ENCODE measurements at regions not wholly inside any gene's neighbourhood (a gene's known extent, or its start where the extent isn't known, plus 50 kb on each side); places are given as distances from the start of the nearest gene placed in this dataset.
"Not testable (repeated sequence)": the region's sequence is repeated elsewhere in the genome, so short reads cannot be mapped to it uniquely, and the experiment has no call there.

DNA sequence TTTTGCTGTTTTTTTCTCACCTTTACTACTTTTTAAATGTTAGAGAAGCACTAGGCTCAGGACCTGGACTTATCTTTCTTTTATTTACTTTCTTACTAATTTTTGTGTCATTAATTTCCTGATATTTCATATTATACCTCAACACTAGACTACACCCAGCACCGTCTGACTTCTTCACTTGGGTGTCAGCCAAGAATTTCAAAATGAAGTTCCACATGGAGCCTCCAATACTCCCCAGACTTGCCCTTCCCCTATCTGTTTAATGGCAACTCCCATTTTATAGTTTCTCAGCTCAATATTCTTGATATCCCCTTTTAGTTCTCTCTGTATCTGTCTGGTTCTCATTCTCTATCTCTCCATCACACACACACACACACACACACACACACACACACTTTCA, 139.3 kb downstream of the USP22 start:
- H3K9me3 ChIP-seq (ENCODE audit: control insufficient read depth, insufficient read depth, low read depth, low read length); H3K4me3 ChIP-seq (ENCODE audit: low read depth, low read length); H3K27ac ChIP-seq (ENCODE audit: extremely low read depth, low read depth, low read length); POLR2A ChIA-PET; H3K36me3 ChIP-seq (ENCODE audit: control insufficient read depth in 2 of 2, insufficient read depth in 1 of 2, low read length in 2 of 2); H3K4me1 ChIP-seq (ENCODE audit: control insufficient read depth, insufficient read depth, low read length): not testable (repeated sequence)
- TF ChIP-seq, protein P1, sequence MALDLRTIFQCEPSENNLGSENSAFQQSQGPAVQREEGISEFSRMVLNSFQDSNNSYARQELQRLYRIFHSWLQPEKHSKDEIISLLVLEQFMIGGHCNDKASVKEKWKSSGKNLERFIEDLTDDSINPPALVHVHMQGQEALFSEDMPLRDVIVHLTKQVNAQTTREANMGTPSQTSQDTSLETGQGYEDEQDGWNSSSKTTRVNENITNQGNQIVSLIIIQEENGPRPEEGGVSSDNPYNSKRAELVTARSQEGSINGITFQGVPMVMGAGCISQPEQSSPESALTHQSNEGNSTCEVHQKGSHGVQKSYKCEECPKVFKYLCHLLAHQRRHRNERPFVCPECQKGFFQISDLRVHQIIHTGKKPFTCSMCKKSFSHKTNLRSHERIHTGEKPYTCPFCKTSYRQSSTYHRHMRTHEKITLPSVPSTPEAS (tag by site-specific recombination; IDR thresholded peaks at IDR 0.05) = 0 out of 2 replicates have a peak, but pooled peaks have one; percentile 15
- CTCF ChIA-PET = interaction anchor here (0.6 kb wide), 2 partner anchors 288 to 599 kb away, joined by 3 read pairs; no protein-coding TSS in a partner anchor

DNA sequence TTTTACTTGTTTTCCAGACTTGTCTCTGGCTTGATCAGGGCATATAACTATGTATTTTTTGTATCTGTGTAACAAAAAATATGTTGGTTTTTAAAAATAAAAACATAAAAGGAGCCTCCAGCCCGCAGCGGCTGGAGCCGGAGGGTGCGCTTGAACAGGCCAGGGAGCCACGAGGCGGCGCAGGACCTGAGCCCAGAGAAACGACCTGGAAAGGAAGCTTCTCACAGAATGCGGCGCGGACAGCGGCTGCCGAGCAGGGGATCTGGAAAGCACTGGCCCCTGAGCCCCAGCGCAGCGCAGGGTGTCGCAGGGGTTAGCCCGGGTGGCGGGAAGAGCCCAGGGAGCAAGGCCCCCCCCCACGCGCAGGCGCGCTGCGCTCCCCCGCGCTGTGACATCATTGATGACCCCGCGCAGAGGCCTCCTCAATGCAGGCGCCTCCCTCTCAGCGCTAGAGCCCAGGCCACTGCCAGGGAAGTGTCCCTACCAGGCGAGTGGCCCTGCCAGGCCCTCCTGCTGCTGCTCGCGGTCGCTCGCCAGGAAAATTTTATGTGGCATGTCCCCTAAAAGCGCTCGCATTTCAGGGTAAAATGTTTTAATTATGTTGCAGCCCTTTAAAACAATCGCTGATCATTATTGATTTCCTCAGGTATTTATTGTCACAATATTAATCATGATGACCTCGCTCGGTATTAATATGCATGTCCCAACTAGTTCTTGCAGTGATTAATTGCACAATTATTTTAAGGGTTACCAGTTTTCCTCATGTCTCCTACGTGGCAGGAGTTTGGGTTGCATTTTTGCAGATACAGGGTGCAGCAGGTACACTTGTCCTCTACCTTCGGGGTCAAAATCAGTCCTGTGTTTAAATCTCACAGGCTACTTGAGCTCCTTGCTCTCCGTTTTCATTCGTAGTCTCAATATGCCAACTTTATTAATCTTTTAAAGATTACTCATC, 134.2 kb downstream of the USP22 start:
- H3K4me1 ChIP-seq (ENCODE audit: control insufficient read depth, insufficient read depth, low read length) = 0 out of 2 replicates have a peak, but pooled peaks cover 2% of the 10 kb centered on the region
- ChIA-PET POLR2A (interaction anchor here (0.6 to 1.3 kb wide), 2 partner anchors 11 to 29 kb away, joined by 3 read pairs; no protein-coding TSS in a partner anchor), CTCF (interaction anchor here (0.6 to 1.1 kb wide), 3 partner anchors 8 to 98 kb away, joined by 3 to 4 read pairs (median 3); no protein-coding TSS in a partner anchor)
- peak overlapping the region; percentile 32 for H3K4me3 ChIP-seq (ENCODE audit: low read depth, low read length)
- H3K9me3 ChIP-seq (ENCODE audit: control insufficient read depth, insufficient read depth, low read depth, low read length) = no peaks in the 10 kb centered on the region
- H3K27ac ChIP-seq (ENCODE audit: extremely low read depth, low read depth, low read length) = peak overlapping the region; percentile 67
- H3K36me3 ChIP-seq (ENCODE audit: control insufficient read depth in 2 of 2, insufficient read depth in 1 of 2, low read length in 2 of 2) = no peaks in the 10 kb centered on the region
- TF ChIP-seq SP2 (tag by site-specific recombination; IDR thresholded peaks at IDR 0.05) = peak; percentile 24; the same call in 1 of the 2 replicates
- no peak for TF ChIP-seq OSR2 (tag by site-specific recombination; IDR thresholded peaks at IDR 0.05)
- peak; percentile 88 for TF ChIP-seq ZIC2 (tag by site-specific recombination; IDR thresholded peaks at IDR 0.05)
- no peak for TF ChIP-seq ZNF621 (tag by site-specific recombination; IDR thresholded peaks at IDR 0.05)
- TF ChIP-seq, protein P2, sequence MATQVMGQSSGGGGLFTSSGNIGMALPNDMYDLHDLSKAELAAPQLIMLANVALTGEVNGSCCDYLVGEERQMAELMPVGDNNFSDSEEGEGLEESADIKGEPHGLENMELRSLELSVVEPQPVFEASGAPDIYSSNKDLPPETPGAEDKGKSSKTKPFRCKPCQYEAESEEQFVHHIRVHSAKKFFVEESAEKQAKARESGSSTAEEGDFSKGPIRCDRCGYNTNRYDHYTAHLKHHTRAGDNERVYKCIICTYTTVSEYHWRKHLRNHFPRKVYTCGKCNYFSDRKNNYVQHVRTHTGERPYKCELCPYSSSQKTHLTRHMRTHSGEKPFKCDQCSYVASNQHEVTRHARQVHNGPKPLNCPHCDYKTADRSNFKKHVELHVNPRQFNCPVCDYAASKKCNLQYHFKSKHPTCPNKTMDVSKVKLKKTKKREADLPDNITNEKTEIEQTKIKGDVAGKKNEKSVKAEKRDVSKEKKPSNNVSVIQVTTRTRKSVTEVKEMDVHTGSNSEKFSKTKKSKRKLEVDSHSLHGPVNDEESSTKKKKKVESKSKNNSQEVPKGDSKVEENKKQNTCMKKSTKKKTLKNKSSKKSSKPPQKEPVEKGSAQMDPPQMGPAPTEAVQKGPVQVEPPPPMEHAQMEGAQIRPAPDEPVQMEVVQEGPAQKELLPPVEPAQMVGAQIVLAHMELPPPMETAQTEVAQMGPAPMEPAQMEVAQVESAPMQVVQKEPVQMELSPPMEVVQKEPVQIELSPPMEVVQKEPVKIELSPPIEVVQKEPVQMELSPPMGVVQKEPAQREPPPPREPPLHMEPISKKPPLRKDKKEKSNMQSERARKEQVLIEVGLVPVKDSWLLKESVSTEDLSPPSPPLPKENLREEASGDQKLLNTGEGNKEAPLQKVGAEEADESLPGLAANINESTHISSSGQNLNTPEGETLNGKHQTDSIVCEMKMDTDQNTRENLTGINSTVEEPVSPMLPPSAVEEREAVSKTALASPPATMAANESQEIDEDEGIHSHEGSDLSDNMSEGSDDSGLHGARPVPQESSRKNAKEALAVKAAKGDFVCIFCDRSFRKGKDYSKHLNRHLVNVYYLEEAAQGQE (tag by site-specific recombination; IDR thresholded peaks at IDR 0.05) = peak; percentile 78
- no peak for TF ChIP-seq ZNF48 (tag by site-specific recombination; IDR thresholded peaks at IDR 0.05)
- TF ChIP-seq BCL11B (tag by site-specific recombination; IDR thresholded peaks at IDR 0.05; ENCODE audit: low read depth) = no peak
- TF ChIP-seq, protein P3, sequence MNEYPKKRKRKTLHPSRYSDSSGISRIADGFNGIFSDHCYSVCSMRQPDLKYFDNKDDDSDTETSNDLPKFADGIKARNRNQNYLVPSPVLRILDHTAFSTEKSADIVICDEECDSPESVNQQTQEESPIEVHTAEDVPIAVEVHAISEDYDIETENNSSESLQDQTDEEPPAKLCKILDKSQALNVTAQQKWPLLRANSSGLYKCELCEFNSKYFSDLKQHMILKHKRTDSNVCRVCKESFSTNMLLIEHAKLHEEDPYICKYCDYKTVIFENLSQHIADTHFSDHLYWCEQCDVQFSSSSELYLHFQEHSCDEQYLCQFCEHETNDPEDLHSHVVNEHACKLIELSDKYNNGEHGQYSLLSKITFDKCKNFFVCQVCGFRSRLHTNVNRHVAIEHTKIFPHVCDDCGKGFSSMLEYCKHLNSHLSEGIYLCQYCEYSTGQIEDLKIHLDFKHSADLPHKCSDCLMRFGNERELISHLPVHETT (tag by site-specific recombination; IDR thresholded peaks at IDR 0.05) = no peak
- peak; percentile 98 for TF ChIP-seq ZXDB (tag by site-specific recombination; IDR thresholded peaks at IDR 0.05)
- no peak for TF ChIP-seq ZSCAN16 (tag by site-specific recombination; IDR thresholded peaks at IDR 0.05)
- no peak for TF ChIP-seq ZNF768 (tag by site-specific recombination; IDR thresholded peaks at IDR 0.05)
- TF ChIP-seq WT1 (tag by site-specific recombination; IDR thresholded peaks at IDR 0.05) = no peak
- peak; percentile 90 for TF ChIP-seq ZNF629 (tag by site-specific recombination; IDR thresholded peaks at IDR 0.05)
- 0 out of 2 replicates have a peak, but pooled peaks have one; percentile 4 for TF ChIP-seq EGR2 (tag by site-specific recombination; IDR thresholded peaks at IDR 0.05; ENCODE audit: low read depth)
- no peak for TF ChIP-seq ZNF324 (tag by site-specific recombination; IDR thresholded peaks at IDR 0.05)
- peak; percentile 86; the same call in 1 of the 2 replicates for TF ChIP-seq MZF1 (tag by site-specific recombination; IDR thresholded peaks at IDR 0.05; ENCODE audit: borderline replicate concordance)
- TF ChIP-seq, protein P4, sequence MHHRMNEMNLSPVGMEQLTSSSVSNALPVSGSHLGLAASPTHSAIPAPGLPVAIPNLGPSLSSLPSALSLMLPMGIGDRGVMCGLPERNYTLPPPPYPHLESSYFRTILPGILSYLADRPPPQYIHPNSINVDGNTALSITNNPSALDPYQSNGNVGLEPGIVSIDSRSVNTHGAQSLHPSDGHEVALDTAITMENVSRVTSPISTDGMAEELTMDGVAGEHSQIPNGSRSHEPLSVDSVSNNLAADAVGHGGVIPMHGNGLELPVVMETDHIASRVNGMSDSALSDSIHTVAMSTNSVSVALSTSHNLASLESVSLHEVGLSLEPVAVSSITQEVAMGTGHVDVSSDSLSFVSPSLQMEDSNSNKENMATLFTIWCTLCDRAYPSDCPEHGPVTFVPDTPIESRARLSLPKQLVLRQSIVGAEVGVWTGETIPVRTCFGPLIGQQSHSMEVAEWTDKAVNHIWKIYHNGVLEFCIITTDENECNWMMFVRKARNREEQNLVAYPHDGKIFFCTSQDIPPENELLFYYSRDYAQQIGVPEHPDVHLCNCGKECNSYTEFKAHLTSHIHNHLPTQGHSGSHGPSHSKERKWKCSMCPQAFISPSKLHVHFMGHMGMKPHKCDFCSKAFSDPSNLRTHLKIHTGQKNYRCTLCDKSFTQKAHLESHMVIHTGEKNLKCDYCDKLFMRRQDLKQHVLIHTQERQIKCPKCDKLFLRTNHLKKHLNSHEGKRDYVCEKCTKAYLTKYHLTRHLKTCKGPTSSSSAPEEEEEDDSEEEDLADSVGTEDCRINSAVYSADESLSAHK (tag by site-specific recombination; IDR thresholded peaks at IDR 0.05) = no peak
- TF ChIP-seq ZNF174 (tag by site-specific recombination; IDR thresholded peaks at IDR 0.05) = no peak
- TF ChIP-seq, protein P5, sequence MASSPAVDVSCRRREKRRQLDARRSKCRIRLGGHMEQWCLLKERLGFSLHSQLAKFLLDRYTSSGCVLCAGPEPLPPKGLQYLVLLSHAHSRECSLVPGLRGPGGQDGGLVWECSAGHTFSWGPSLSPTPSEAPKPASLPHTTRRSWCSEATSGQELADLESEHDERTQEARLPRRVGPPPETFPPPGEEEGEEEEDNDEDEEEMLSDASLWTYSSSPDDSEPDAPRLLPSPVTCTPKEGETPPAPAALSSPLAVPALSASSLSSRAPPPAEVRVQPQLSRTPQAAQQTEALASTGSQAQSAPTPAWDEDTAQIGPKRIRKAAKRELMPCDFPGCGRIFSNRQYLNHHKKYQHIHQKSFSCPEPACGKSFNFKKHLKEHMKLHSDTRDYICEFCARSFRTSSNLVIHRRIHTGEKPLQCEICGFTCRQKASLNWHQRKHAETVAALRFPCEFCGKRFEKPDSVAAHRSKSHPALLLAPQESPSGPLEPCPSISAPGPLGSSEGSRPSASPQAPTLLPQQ (tag by site-specific recombination; IDR thresholded peaks at IDR 0.05) = peak; percentile 53; the same call in 1 of the 2 replicates
- TF ChIP-seq BCL11A (tag by site-specific recombination; IDR thresholded peaks at IDR 0.05; ENCODE audit: low read depth) = peak; percentile 70; the same call in 1 of the 2 replicates
- peak; percentile 100 for TF ChIP-seq ZBTB48 (tag by site-specific recombination; IDR thresholded peaks at IDR 0.05)
- peak; percentile 41; the same call in 1 of the 2 replicates for TF ChIP-seq ZNF394 (tag by site-specific recombination; IDR thresholded peaks at IDR 0.05; ENCODE audit: borderline replicate concordance)

All from HEK293 (cell line).